ENCODE measurements at regions not wholly inside any gene's neighbourhood (a gene's known extent, or its start where the extent isn't known, plus 50 kb on each side); places are given as distances from the start of the nearest gene placed in this dataset.

DNA sequence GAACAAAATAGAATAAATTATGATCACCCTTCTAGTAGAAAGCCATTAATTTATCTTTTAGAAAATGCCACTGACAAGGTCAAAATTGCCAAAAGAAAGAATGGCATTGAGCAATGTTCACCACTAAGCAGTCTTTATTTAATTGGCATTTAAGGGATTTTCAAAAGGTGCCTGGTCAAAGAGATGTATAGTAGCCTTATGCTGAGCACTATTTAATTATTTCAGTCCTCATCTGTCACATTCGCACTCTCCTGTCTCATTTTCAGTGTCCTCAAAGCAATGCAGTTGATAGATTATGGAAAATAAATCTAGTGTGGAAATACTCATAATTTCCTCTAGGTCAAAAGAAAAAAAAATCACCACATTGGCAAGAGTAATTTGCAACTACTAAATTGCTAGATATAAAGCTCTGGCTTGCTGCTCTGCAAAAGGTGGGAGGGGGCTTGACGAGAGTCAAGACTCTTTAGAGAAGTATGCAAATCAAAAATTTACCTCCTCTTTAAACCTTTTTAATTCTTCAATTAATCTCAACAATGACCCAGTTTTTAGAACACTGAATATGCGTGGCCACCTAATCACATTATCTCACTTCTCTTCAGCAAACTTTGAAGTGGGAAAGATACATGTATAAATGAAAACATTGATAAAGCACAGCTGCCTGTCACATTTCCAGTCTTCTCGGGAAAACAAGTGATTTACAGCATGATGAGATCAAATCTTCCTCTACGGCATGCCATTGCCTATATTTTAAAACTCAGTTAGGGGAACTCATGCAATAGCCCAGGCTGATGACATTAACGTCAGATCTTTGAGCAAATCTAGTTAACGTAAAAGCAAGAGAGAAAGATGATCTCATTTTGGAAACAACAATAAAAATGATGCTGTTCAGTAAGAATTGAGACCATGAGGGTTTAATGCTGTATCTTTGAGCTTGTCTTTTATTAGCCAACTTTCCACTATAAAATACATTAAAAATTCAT is 373.1 kb upstream of the DCN start:
- TF ChIP-seq, protein P1, sequence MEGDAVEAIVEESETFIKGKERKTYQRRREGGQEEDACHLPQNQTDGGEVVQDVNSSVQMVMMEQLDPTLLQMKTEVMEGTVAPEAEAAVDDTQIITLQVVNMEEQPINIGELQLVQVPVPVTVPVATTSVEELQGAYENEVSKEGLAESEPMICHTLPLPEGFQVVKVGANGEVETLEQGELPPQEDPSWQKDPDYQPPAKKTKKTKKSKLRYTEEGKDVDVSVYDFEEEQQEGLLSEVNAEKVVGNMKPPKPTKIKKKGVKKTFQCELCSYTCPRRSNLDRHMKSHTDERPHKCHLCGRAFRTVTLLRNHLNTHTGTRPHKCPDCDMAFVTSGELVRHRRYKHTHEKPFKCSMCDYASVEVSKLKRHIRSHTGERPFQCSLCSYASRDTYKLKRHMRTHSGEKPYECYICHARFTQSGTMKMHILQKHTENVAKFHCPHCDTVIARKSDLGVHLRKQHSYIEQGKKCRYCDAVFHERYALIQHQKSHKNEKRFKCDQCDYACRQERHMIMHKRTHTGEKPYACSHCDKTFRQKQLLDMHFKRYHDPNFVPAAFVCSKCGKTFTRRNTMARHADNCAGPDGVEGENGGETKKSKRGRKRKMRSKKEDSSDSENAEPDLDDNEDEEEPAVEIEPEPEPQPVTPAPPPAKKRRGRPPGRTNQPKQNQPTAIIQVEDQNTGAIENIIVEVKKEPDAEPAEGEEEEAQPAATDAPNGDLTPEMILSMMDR (IDR thresholded peaks at IDR 0.05) = no peak
- no peak for DNase-seq (ENCODE audit: low spot score)
- Histone ChIP-seq H3K4me3 (no peak overlapping the region), H3K27ac (no peak overlapping the region)

DNA sequence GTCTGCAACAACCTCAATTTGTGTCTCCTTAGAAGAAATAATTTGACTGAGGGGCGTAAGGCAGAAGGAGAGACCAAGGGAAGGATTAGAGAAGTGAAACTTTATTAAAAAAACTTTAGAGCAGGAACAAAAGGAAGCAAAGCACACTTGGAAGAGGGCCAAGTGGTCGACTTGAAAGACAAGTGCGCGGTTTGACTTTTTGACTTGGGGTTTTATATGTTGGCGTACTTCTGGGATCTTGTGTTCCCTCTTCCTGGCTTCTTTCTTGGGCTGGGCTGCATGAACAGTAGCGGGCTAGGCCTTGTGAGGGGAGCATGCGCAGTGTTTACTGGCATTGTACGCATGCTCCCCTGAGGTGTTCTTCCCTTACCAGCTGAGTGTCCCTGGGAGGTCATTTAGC is 369.3 kb upstream of the DCN start:
- TF ChIP-seq, protein P1 (IDR thresholded peaks at IDR 0.05) = no peak
- Histone ChIP-seq H3K4me3 (no peak overlapping the region), H3K27ac (no peak overlapping the region)
- no peak for DNase-seq (ENCODE audit: low spot score)

DNA sequence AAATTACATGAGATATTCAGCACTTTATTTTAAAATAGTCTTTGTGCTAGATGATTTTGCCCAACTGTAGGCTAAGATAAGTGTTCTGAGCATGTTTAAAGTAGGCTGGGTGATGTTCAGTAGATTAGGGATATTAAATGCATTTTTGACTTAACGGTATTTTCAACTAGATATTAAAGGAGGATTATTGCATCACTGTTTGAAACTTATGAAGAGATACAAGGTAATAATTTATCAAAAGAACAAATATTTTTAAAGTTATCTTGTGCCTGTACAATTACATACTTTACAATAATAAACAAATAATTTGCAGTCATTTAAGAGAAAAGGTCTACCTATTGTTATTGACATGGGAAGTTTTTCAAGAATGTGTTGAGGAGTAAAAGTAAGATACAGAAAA is 368.6 kb upstream of the DCN start:
- no peak overlapping the region for H3K27ac ChIP-seq
- no peak overlapping the region for H3K4me3 ChIP-seq
- DNase-seq (ENCODE audit: low spot score) = no peak
- TF ChIP-seq, protein P1 (IDR thresholded peaks at IDR 0.05) = no peak

DNA sequence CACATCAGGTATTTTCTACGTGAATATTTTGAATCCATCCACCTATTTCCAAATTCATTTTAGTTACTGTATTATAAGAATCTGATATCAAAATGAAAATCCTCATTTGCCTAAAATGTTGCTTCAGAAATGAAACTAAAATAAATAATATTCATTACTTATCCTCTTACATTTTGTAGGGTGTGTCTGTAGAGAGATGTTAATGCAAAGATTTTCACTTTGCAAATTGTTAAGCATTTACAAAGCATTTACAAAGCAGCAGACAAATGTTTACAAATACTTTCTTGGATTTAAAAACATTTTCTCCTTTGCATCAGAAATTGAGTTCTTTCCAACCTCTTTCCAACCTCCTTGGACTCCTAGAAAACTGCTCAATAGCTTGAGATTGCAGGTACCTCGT is 360.0 kb upstream of the DCN start:
- Histone ChIP-seq H3K4me3 (no peak overlapping the region), H3K27ac (no peak overlapping the region)
- no peak for DNase-seq (ENCODE audit: low spot score)
- TF ChIP-seq, protein P1 (IDR thresholded peaks at IDR 0.05) = no peak

DNA sequence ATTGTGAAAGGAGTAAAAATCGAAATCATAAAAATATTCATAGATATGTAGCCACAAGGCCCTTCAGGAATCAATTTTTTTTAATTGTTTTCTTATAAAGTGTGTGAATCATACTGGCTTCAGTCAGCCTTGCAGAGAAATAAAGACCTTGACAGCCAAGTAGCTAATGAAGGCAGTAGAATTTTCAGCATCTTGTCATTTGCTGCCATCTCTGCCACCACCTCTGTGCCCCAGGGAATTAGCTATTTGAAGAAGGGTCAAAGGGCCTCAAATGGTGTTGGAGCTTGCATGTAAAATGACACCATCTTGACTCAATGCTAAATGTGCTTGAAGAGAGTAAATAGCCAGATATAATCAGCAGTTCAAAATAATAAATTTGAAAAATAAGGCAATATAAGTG is 359.4 kb upstream of the DCN start:
- H3K27ac ChIP-seq = no peak overlapping the region
- TF ChIP-seq, protein P1 (IDR thresholded peaks at IDR 0.05) = no peak
- no peak for DNase-seq (ENCODE audit: low spot score)
- no peak overlapping the region for H3K4me3 ChIP-seq

DNA sequence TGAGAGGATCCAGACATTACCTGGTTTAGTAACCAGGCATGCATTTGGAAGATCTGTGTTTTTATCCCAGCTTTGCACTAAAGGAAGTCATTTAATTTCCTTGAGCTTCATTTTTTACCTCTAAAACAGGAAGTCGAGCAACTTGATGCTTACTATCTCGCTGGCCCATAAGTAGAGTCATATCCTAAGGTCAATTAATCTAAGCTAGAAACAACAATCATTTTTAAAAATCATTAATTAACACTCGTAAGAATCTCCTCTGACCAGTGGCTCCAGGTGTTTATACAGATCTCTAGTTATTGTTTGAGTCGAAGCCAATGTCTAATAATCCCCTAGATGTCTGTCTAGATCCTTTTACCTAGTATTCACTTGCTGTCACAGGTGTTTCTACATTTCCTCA is 355.8 kb upstream of the DCN start:
- TF ChIP-seq, protein P1 (IDR thresholded peaks at IDR 0.05) = no peak
- Histone ChIP-seq H3K4me3 (no peak overlapping the region), H3K27ac (no peak overlapping the region)
- DNase-seq (ENCODE audit: low spot score) = no peak

DNA sequence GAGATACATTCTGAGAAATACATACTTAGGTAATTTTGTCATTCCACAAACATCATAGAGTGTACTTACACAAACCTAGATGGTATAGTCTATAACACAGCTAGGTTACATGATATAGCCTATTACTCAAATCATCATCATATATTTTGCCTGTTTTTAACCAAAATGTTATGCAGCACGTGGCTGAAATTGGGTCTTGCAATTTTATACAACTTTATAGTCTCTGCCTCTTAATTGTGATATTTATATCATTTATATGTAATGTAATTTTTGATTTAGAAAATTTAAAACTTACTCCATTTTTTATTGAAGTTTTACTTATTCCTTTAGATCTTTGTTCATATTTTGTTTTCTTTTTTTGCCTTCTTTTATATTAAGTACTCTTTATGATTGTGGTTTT is 350.7 kb upstream of the DCN start:
- no peak overlapping the region for H3K27ac ChIP-seq
- no peak overlapping the region for H3K4me3 ChIP-seq
- DNase-seq (ENCODE audit: low spot score) = no peak
- TF ChIP-seq, protein P1 (IDR thresholded peaks at IDR 0.05) = no peak
